ENCODE measurements at regions not wholly inside any gene's neighbourhood (a gene's known extent, or its start where the extent isn't known, plus 50 kb on each side); places are given as distances from the start of the nearest gene placed in this dataset.

- TF ChIP-seq CTCF (optimal IDR thresholded peaks at IDR 0.05 in 1 of 3, IDR thresholded peaks at IDR 0.05 in 1 of 3, conservative IDR thresholded peaks at IDR 0.05 in 1 of 3; ENCODE audit: extremely low read depth in 1 of 3, insufficient read depth in 2 of 3, low read length in 3 of 3) (no peak), EZH2 (IDR thresholded peaks at IDR 0.05; ENCODE audit: low read length) (no peak)
- FAIRE-seq: peak; percentile 96
- dilution Hi-C loops (cut with MboI; ENCODE audit: extremely low pct_ligation_motif_present, low sequenced_read_pairs): no loop called here
Observed at GRCh38 chrX:46268412-46268811, 276.8 kb downstream of the ZNF674 start.

GRCh38 chrX:46263494-46263893, 281.7 kb downstream of the ZNF674 start:
- Histone ChIP-seq H3K4me2 (ENCODE audit: control insufficient read depth, extremely low read depth, insufficient read depth, low read depth, low read length) (no peak overlapping the region), H3K79me2 (ENCODE audit: control insufficient read depth, insufficient read depth, low read length) (no peaks in the 10 kb centered on the region), H3K4me3 (ENCODE audit: control insufficient read depth in 2 of 3, extremely low read depth in 1 of 3, insufficient read depth in 2 of 3, low read depth in 1 of 3, low read length in 3 of 3) (no peak overlapping the region), H3K27ac (ENCODE audit: control insufficient read depth, insufficient read depth, low read length) (no peak overlapping the region), H3K36me3 (ENCODE audit: control insufficient read depth in 2 of 2, extremely low read depth in 1 of 2, insufficient read depth in 2 of 2, low read length in 2 of 2) (no peaks in the 10 kb centered on the region), H4K20me1 (ENCODE audit: control insufficient read depth, extremely low read depth, insufficient read depth, low read length) (no peaks in the 10 kb centered on the region), H3K9me3 (ENCODE audit: control insufficient read depth, low read depth, low read length) (no peaks in the 10 kb centered on the region), H3K4me1 (ENCODE audit: control insufficient read depth, extremely low read depth, insufficient read depth, low read length) (peaks cover 46% of the 10 kb centered on the region), H3K9me1 (ENCODE audit: control insufficient read depth, extremely low read depth, insufficient read depth, low read length) (no peaks in the 10 kb centered on the region), H3K9ac (ENCODE audit: control insufficient read depth, extremely low read depth, insufficient read depth, low read length) (no peak overlapping the region), H3K27me3 (ENCODE audit: control insufficient read depth, extremely low read depth, insufficient read depth, low read length) (no peaks in the 10 kb centered on the region), H2AFZ (ENCODE audit: control insufficient read depth, low read length) (no peak overlapping the region)
- DNase-seq (ENCODE audit: low read depth, low spot score) (no peak), FAIRE-seq (peak; percentile 66)
- TF ChIP-seq EZH2 (IDR thresholded peaks at IDR 0.05; ENCODE audit: low read length): no peak
- no peak for TF ChIP-seq CTCF (optimal IDR thresholded peaks at IDR 0.05 in 1 of 3, IDR thresholded peaks at IDR 0.05 in 1 of 3, conservative IDR thresholded peaks at IDR 0.05 in 1 of 3; ENCODE audit: extremely low read depth in 1 of 3, insufficient read depth in 2 of 3, low read length in 3 of 3)
- dilution Hi-C loops (cut with MboI; ENCODE audit: extremely low pct_ligation_motif_present, low sequenced_read_pairs): no loop called here

More at GRCh38 chrX:46268412-46268811, 276.8 kb downstream of the ZNF674 start:
- Histone ChIP-seq H3K36me3 (ENCODE audit: control insufficient read depth in 2 of 2, extremely low read depth in 1 of 2, insufficient read depth in 2 of 2, low read length in 2 of 2) (no peaks in the 10 kb centered on the region), H3K9me1 (ENCODE audit: control insufficient read depth, extremely low read depth, insufficient read depth, low read length) (no peaks in the 10 kb centered on the region), H3K9ac (ENCODE audit: control insufficient read depth, extremely low read depth, insufficient read depth, low read length) (no peak overlapping the region), H4K20me1 (ENCODE audit: control insufficient read depth, extremely low read depth, insufficient read depth, low read length) (no peaks in the 10 kb centered on the region), H3K79me2 (ENCODE audit: control insufficient read depth, insufficient read depth, low read length) (no peaks in the 10 kb centered on the region), H3K27ac (ENCODE audit: control insufficient read depth, insufficient read depth, low read length) (peak overlapping the region; percentile 7), H3K4me3 (ENCODE audit: control insufficient read depth in 2 of 3, extremely low read depth in 1 of 3, insufficient read depth in 2 of 3, low read depth in 1 of 3, low read length in 3 of 3) (no peak overlapping the region), H2AFZ (ENCODE audit: control insufficient read depth, low read length) (no peak overlapping the region), H3K4me2 (ENCODE audit: control insufficient read depth, extremely low read depth, insufficient read depth, low read depth, low read length) (peak overlapping the region; percentile 30), H3K27me3 (ENCODE audit: control insufficient read depth, extremely low read depth, insufficient read depth, low read length) (no peaks in the 10 kb centered on the region), H3K4me1 (ENCODE audit: control insufficient read depth, extremely low read depth, insufficient read depth, low read length) (peaks cover 20% of the 10 kb centered on the region), H3K9me3 (ENCODE audit: control insufficient read depth, low read depth, low read length) (peaks cover 2% of the 10 kb centered on the region)
- DNase-seq (ENCODE audit: low read depth, low spot score): peak; percentile 66
